ENCODE measurements at regions not wholly inside any gene's neighbourhood (a gene's known extent, or its start where the extent isn't known, plus 50 kb on each side); places are given as distances from the start of the nearest gene placed in this dataset.

GRCh38 chr5:2241842-2242241 lies 359.1 kb upstream of the IRX4 start:
- H3K4me3 ChIP-seq, result no peak overlapping the region
- peaks cover 15% of the 10 kb centered on the region for H3K27me3 ChIP-seq (ENCODE audit: low read depth)
- no peak overlapping the region for H3K27ac ChIP-seq (replicated peaks)
- no peaks in the 10 kb centered on the region for H3K36me3 ChIP-seq
- TF ChIP-seq, protein P1, sequence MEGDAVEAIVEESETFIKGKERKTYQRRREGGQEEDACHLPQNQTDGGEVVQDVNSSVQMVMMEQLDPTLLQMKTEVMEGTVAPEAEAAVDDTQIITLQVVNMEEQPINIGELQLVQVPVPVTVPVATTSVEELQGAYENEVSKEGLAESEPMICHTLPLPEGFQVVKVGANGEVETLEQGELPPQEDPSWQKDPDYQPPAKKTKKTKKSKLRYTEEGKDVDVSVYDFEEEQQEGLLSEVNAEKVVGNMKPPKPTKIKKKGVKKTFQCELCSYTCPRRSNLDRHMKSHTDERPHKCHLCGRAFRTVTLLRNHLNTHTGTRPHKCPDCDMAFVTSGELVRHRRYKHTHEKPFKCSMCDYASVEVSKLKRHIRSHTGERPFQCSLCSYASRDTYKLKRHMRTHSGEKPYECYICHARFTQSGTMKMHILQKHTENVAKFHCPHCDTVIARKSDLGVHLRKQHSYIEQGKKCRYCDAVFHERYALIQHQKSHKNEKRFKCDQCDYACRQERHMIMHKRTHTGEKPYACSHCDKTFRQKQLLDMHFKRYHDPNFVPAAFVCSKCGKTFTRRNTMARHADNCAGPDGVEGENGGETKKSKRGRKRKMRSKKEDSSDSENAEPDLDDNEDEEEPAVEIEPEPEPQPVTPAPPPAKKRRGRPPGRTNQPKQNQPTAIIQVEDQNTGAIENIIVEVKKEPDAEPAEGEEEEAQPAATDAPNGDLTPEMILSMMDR (IDR thresholded peaks at IDR 0.05; ENCODE audit: borderline replicate concordance), result no peak
- H3K9me3 ChIP-seq (replicated peaks), result peaks cover 13% of the 10 kb centered on the region
- no peaks in the 10 kb centered on the region for H3K4me1 ChIP-seq
- DNase-seq, result no peak
- intact Hi-C loops (cut with micrococcal nuclease), result no loop called here

- H3K9me3 ChIP-seq (replicated peaks), result peaks cover 21% of the 10 kb centered on the region
- DNase-seq, result no peak
- intact Hi-C loops (cut with micrococcal nuclease), result no loop called here
- H3K27me3 ChIP-seq (ENCODE audit: low read depth), result peaks cover 15% of the 10 kb centered on the region
- TF ChIP-seq, protein P1 (IDR thresholded peaks at IDR 0.05; ENCODE audit: borderline replicate concordance), result no peak
- H3K4me1 ChIP-seq, result no peaks in the 10 kb centered on the region
- H3K36me3 ChIP-seq, result no peaks in the 10 kb centered on the region
- no peak overlapping the region for H3K4me3 ChIP-seq
- H3K27ac ChIP-seq (replicated peaks), result no peak overlapping the region
These were observed 357.6 kb upstream of the IRX4 start for GRCh38 chr5:2240118-2240904.

GRCh38 chr5:2239201-2239910 lies 356.6 kb upstream of the IRX4 start:
- H3K9me3 ChIP-seq (replicated peaks), result peaks cover 30% of the 10 kb centered on the region
- H3K36me3 ChIP-seq, result no peaks in the 10 kb centered on the region
- DNase-seq, result no peak
- H3K4me3 ChIP-seq, result no peak overlapping the region
- H3K27ac ChIP-seq (replicated peaks), result no peak overlapping the region
- TF ChIP-seq, protein P1 (IDR thresholded peaks at IDR 0.05; ENCODE audit: borderline replicate concordance), result no peak
- H3K27me3 ChIP-seq (ENCODE audit: low read depth), result peaks cover 10% of the 10 kb centered on the region
- no peaks in the 10 kb centered on the region for H3K4me1 ChIP-seq
- intact Hi-C loops (cut with micrococcal nuclease), result no loop called here

DNA sequence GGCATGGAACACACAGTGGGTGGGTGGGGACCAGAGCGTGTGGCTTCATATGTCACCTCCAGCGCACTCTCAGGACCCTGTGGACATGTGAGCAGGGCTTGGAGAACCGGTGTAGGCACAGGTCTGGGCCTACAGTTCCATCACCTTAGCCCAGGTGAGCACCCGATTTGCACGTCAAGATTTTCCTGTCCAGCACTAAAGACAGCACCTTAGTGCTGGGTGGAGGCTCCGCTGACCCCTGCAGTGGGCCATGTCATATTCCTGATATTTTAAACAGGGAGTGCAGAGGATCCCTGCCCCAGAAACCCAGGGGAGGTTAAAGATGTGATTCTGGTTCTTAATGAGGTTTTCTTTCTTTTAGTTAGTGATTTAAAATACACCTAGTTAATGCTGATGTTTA lies 356.0 kb upstream of the IRX4 start:
- H3K4me3 ChIP-seq, result no peak overlapping the region
- DNase-seq, result no peak
- peaks cover 36% of the 10 kb centered on the region for H3K9me3 ChIP-seq (replicated peaks)
- intact Hi-C loops (cut with micrococcal nuclease), result no loop called here
- TF ChIP-seq, protein P1 (IDR thresholded peaks at IDR 0.05; ENCODE audit: borderline replicate concordance), result no peak
- no peaks in the 10 kb centered on the region for H3K4me1 ChIP-seq
- H3K36me3 ChIP-seq, result no peaks in the 10 kb centered on the region
- no peak overlapping the region for H3K27ac ChIP-seq (replicated peaks)
- H3K27me3 ChIP-seq (ENCODE audit: low read depth), result peaks cover 6% of the 10 kb centered on the region

- no peak overlapping the region for H3K4me3 ChIP-seq
- TF ChIP-seq, protein P1 (IDR thresholded peaks at IDR 0.05; ENCODE audit: borderline replicate concordance), result no peak
- H3K36me3 ChIP-seq, result no peaks in the 10 kb centered on the region
- no peak overlapping the region for H3K27ac ChIP-seq (replicated peaks)
- peaks cover 28% of the 10 kb centered on the region for H3K27me3 ChIP-seq (ENCODE audit: low read depth)
- no peaks in the 10 kb centered on the region for H3K9me3 ChIP-seq (replicated peaks)
- intact Hi-C loops (cut with micrococcal nuclease), result no loop called here
- H3K4me1 ChIP-seq, result no peaks in the 10 kb centered on the region
- DNase-seq, result no peak
These were observed 344.7 kb upstream of the IRX4 start for GRCh38 chr5:2227433-2227832.

Measured in left ventricle myocardium inferior (tissue), 1 donor.